ENCODE measurements at regions not wholly inside any gene's neighbourhood (a gene's known extent, or its start where the extent isn't known, plus 50 kb on each side); places are given as distances from the start of the nearest gene placed in this dataset.

GRCh38 chr18:40402052-40402451 is 1553.0 kb upstream of the PIK3C3 start:
- no peak for DNase-seq (ENCODE audit: low spot score)

DNA sequence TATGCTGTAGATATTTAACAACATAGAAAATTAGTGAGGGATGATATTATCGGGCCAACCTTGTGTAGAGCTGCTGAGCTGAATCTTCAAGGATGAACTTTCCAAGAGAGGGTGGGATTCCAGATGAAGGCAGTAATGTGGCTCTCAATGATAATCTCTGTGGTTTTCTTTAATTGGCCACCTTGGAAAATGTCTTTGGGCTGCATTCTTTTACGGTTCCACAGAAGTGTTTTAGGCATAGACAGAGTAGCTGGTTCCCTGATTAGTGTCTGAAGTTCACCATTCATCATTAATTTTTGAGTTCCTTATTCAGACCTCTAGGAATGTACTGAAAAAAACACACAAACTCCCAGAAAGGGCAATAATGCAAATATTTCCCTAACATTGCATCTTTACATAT is 1566.9 kb upstream of the PIK3C3 start:
- no peak for DNase-seq (ENCODE audit: low spot score)

DNA sequence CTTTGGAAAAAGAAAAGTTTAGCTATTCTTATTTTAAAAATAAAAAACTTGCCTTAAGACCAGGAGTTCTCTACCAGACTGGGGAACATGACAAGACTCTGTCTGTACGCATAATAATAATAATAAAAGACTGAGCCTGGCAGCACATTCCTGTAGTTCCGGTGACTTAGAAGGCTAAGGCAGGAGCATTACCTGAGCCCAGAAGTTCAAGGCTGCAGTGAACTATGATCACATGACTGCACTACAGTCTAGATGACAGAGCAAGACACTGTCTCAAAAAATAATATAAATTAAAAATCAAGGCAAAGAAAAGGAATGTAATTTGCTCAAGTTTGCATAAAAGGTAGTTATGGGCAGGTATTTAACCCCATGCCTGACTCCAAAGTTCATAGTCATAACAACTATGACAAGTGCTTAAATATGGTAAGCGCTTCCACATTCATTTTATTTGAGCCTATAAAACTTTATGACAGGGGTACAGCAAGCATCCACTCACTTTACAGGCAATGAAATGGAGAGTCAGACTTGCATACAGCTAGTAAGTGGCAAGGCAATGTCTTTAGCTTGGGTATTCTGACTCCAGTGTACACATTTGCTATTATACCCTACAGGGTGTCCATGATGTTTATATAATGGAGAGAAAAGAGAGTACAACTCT is 1567.8 kb upstream of the PIK3C3 start:
- no peak for DNase-seq (ENCODE audit: low spot score)

DNA sequence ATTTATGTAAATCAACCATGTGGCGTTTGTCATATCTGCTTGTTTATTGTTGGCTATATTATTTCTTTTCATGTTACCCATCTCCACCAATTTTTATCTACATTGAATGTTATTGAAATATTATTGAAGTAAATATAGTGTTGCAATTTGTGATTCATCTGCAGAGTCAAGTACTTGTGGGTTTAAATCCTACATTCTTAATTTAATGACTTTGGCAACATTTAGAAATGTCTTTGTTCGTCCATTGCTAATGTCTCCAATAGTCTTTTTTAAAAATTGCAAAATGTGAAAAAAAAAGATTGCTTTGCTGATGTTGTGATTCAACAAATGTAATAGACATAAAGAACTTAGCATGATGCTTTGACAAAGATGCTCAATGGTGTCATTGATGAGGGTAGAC is 1572.8 kb upstream of the PIK3C3 start:
- DNase-seq (ENCODE audit: low spot score), result no peak

GRCh38 chr18:40380686-40381439 is 1574.2 kb upstream of the PIK3C3 start:
- no peak for DNase-seq (ENCODE audit: low spot score)

DNA sequence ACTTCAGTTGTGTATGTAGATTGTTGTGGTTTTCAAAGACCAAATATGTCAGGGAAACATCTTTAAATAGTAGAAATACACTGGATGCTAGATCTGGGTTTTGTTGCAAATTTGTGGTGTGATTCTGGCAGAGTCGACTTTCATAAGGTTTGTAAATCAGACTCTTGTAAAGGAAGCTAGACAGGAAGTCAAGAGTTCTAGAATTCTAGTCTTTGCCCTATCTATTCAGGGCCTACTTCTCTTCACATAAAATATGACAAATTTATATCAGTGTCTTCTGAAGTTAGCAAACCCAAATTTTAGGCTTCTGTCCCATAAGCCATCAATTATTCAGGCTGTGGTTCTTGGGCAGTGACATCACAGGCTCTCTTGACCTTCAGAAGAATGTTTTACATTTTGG is 1579.2 kb upstream of the PIK3C3 start:
- no peak for DNase-seq (ENCODE audit: low spot score)

- DNase-seq (ENCODE audit: low spot score), result no peak
Measured at GRCh38 chr18:40371673-40372072, 1583.4 kb upstream of the PIK3C3 start.

- DNase-seq (ENCODE audit: low spot score), result no peak
Measured at GRCh38 chr18:40367576-40367975, 1587.5 kb upstream of the PIK3C3 start.

- DNase-seq (ENCODE audit: low spot score), result no peak
Measured at GRCh38 chr18:40366521-40366920, 1588.5 kb upstream of the PIK3C3 start.

DNA sequence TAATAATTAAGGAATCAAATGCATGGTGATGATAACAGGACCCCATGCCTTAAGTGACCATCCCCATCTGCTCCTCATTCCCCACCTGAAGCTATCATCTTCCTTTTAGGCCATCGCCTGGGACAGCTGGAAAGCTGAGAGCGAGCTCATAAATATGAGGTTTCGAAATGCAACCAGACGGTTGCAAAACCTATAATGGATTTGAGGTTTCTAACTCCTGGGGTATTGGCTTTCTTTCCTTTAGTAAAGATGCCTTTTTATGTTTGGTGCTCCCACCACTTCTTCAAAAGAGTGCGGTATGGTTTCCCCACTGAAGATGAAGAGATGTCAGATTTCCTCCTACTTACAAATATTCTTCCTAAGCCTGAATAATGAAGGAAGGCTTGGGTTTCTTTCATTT is 1589.5 kb upstream of the PIK3C3 start:
- no peak for DNase-seq (ENCODE audit: low spot score)

- DNase-seq (ENCODE audit: low spot score), result no peak
Measured at GRCh38 chr18:40360558-40360957, 1594.5 kb upstream of the PIK3C3 start.

DNA sequence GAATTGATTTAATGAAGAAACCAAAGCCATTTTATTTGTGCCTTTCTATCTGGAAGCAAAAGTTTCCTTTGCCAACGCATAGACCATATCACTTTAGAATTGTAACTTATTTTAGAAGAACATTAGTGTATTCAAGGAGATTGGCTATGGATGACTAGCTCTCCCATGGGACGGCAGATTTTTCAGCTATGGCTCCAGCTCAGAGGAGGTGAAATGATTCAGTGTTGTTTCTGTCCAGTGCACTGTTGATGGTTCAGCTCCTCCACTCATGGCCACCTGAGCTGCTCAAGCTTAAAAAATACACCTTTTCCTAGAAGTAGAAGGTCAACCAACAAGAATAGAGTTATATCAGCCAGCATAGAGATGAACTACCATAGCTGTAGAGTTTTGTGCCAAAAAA is 1597.5 kb upstream of the PIK3C3 start:
- DNase-seq (ENCODE audit: low spot score), result no peak

GRCh38 chr18:40356168-40356567 is 1598.9 kb upstream of the PIK3C3 start:
- DNase-seq (ENCODE audit: low spot score), result no peak

- no peak for DNase-seq (ENCODE audit: low spot score)
Measured at GRCh38 chr18:40355726-40356125, 1599.3 kb upstream of the PIK3C3 start.

- DNase-seq (ENCODE audit: low spot score), result no peak
Measured at GRCh38 chr18:40348196-40348595, 1606.8 kb upstream of the PIK3C3 start.

- DNase-seq (ENCODE audit: low spot score), result no peak
Measured at GRCh38 chr18:40347261-40347660, 1607.8 kb upstream of the PIK3C3 start.

DNA sequence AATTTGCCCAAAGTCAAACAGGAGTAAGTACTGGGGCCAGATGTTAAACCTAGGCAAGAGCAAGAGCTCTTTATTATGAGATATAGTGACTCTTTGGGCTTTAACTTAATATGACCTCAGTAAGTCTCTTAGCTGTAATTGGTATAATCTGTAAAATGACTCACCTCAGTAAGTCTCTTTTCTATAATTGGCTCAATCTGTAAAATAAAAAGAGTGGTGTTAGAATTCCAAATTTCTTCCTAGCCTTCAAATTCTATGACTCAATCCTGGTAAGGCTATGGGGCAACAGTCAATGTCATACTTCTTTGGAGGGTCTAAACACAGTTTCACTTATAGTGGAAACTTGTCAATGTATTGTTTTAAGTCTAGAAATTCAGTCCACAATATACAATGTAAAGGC is 1608.9 kb upstream of the PIK3C3 start:
- DNase-seq (ENCODE audit: low spot score), result no peak

- no peak for DNase-seq (ENCODE audit: low spot score)
Measured at GRCh38 chr18:40341701-40342100, 1613.3 kb upstream of the PIK3C3 start.

GRCh38 chr18:40338284-40338683 is 1616.8 kb upstream of the PIK3C3 start:
- DNase-seq (ENCODE audit: low spot score), result no peak

- DNase-seq (ENCODE audit: low spot score), result no peak
Measured at GRCh38 chr18:40326985-40327384, 1628.0 kb upstream of the PIK3C3 start.

- no peak for DNase-seq (ENCODE audit: low spot score)
Measured at GRCh38 chr18:40325988-40326387, 1629.0 kb upstream of the PIK3C3 start.

- no peak for DNase-seq (ENCODE audit: low spot score)
Measured at GRCh38 chr18:40314199-40314598, 1640.8 kb upstream of the PIK3C3 start.

DNA sequence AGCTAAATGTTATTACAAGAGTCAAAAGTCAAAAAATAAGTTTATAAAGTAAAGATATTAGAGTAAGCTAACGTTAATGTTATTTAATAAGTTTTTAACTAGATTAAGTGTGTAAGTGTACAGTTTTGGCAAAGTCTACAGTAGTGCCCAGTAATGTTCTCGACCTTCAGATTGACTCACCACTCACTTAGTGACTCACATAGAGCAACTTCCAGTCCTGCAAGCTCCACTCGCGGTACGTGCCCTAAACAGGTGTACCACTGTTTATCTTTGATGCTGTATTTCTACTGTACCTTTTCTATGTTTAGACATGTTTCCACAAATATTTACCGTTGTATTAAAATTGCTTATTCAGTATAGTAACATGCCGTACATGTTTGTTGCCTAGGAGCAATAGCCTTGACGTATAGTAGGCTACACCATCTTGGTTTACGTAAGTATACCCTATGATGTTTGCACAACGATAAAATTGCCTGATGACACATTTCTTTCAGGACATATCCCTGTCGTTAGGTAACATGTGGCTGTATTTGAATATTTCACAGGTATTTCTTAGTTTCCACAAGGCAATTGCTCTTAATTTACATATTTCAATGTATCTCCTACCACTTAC is 1641.9 kb upstream of the PIK3C3 start:
- DNase-seq (ENCODE audit: low spot score), result no peak
